ENCODE measurements at regions not wholly inside any gene's neighbourhood (a gene's known extent, or its start where the extent isn't known, plus 50 kb on each side); places are given as distances from the start of the nearest gene placed in this dataset.

DNA sequence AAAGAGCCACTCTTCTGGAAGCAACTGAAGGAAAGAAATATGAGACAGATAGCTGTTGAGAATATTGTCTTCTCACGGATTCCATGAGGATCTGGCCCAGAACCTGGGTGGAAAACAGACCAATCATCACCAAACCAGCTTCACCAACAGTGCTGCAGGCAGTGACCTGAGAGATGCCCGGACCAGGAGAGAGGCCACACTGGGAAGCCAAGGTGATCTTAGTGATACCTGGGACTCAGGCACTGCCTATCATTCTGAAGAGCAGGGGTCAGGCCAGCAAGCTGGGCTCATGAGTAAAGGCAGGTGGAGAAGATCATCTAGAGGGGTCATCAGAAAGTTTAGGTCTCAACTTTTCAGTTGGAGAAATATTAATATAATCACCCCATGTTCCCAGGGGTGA lies 595.8 kb upstream of the CADM1 start:
- no peaks in the 10 kb centered on the region for H3K36me3 ChIP-seq (ENCODE audit: control insufficient read depth, low read length)
- H3K9me2 ChIP-seq (replicated peaks; ENCODE audit: control insufficient read depth, low read length): no peaks in the 10 kb centered on the region
- no peak overlapping the region for H3K4me3 ChIP-seq (ENCODE audit: low read length)
- no peaks in the 10 kb centered on the region for H3F3A ChIP-seq (ENCODE audit: control insufficient read depth, insufficient read depth)
- no peak overlapping the region for H3K27ac ChIP-seq (ENCODE audit: low read depth, low read length)
- 0 out of 2 replicates have a peak, but pooled peaks cover 8% of the 10 kb centered on the region for H3K27me3 ChIP-seq (ENCODE audit: control insufficient read depth, low read length)
- no peaks in the 10 kb centered on the region for H4K20me1 ChIP-seq (ENCODE audit: control insufficient read depth, insufficient read depth, low read depth, low read length)
- no peaks in the 10 kb centered on the region for H3K4me1 ChIP-seq (ENCODE audit: control insufficient read depth, low read length)
- no peaks in the 10 kb centered on the region for H3K79me2 ChIP-seq (ENCODE audit: control insufficient read depth, low read length)
- H3K9me3 ChIP-seq (ENCODE audit: control insufficient read depth, insufficient read depth, low read length): no peaks in the 10 kb centered on the region
- no peak for TF ChIP-seq EZH2phosphoT487 (IDR thresholded peaks at IDR 0.05; ENCODE audit: borderline replicate concordance, low read length)
- TF ChIP-seq, protein P1, sequence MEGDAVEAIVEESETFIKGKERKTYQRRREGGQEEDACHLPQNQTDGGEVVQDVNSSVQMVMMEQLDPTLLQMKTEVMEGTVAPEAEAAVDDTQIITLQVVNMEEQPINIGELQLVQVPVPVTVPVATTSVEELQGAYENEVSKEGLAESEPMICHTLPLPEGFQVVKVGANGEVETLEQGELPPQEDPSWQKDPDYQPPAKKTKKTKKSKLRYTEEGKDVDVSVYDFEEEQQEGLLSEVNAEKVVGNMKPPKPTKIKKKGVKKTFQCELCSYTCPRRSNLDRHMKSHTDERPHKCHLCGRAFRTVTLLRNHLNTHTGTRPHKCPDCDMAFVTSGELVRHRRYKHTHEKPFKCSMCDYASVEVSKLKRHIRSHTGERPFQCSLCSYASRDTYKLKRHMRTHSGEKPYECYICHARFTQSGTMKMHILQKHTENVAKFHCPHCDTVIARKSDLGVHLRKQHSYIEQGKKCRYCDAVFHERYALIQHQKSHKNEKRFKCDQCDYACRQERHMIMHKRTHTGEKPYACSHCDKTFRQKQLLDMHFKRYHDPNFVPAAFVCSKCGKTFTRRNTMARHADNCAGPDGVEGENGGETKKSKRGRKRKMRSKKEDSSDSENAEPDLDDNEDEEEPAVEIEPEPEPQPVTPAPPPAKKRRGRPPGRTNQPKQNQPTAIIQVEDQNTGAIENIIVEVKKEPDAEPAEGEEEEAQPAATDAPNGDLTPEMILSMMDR (IDR thresholded peaks at IDR 0.05; ENCODE audit: low read depth, low read length, poor library complexity, severe bottlenecking): no peak
- H3K4me2 ChIP-seq (ENCODE audit: low read length): no peak overlapping the region

DNA sequence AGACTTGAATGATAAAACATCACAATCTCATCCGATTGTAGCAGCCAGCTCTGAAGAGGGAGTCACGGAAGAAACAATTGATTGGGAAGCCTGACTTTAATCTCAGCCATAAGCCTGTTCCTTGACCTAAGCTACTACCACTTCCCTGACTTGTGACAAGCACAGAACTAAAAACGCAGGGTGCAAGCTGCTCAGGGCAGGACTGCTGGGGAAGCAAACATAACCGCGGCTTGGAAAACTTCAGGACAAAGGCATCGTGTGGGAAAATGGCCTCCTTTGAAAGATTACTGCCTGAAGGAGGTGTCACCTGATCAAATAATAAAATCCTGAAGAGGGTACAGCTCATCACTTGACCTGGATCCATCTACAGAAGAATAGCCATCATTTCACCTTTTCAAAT lies 595.3 kb upstream of the CADM1 start:
- Histone ChIP-seq H3K4me3 (ENCODE audit: low read length) (no peak overlapping the region), H3K4me2 (ENCODE audit: low read length) (no peak overlapping the region), H3K9me2 (replicated peaks; ENCODE audit: control insufficient read depth, low read length) (no peaks in the 10 kb centered on the region), H3K4me1 (ENCODE audit: control insufficient read depth, low read length) (no peaks in the 10 kb centered on the region), H3K79me2 (ENCODE audit: control insufficient read depth, low read length) (no peaks in the 10 kb centered on the region), H3K36me3 (ENCODE audit: control insufficient read depth, low read length) (no peaks in the 10 kb centered on the region), H3F3A (ENCODE audit: control insufficient read depth, insufficient read depth) (no peaks in the 10 kb centered on the region), H3K27ac (ENCODE audit: low read depth, low read length) (no peak overlapping the region), H3K27me3 (ENCODE audit: control insufficient read depth, low read length) (0 out of 2 replicates have a peak, but pooled peaks cover 8% of the 10 kb centered on the region), H4K20me1 (ENCODE audit: control insufficient read depth, insufficient read depth, low read depth, low read length) (no peaks in the 10 kb centered on the region), H3K9me3 (ENCODE audit: control insufficient read depth, insufficient read depth, low read length) (no peaks in the 10 kb centered on the region)
- TF ChIP-seq EZH2phosphoT487 (IDR thresholded peaks at IDR 0.05; ENCODE audit: borderline replicate concordance, low read length): no peak
- TF ChIP-seq, protein P1 (IDR thresholded peaks at IDR 0.05; ENCODE audit: low read depth, low read length, poor library complexity, severe bottlenecking): no peak

GRCh38 chr11:116096272-116096995 lies 592.2 kb upstream of the CADM1 start:
- 0 out of 2 replicates have a peak, but pooled peaks cover 8% of the 10 kb centered on the region for H3K27me3 ChIP-seq (ENCODE audit: control insufficient read depth, low read length)
- no peaks in the 10 kb centered on the region for H3K79me2 ChIP-seq (ENCODE audit: control insufficient read depth, low read length)
- no peaks in the 10 kb centered on the region for H3F3A ChIP-seq (ENCODE audit: control insufficient read depth, insufficient read depth)
- H3K9me2 ChIP-seq (replicated peaks; ENCODE audit: control insufficient read depth, low read length): no peaks in the 10 kb centered on the region
- H3K4me2 ChIP-seq (ENCODE audit: low read length): no peak overlapping the region
- H3K36me3 ChIP-seq (ENCODE audit: control insufficient read depth, low read length): no peaks in the 10 kb centered on the region
- no peaks in the 10 kb centered on the region for H4K20me1 ChIP-seq (ENCODE audit: control insufficient read depth, insufficient read depth, low read depth, low read length)
- TF ChIP-seq EZH2phosphoT487 (IDR thresholded peaks at IDR 0.05; ENCODE audit: borderline replicate concordance, low read length): no peak
- TF ChIP-seq, protein P1 (IDR thresholded peaks at IDR 0.05; ENCODE audit: low read depth, low read length, poor library complexity, severe bottlenecking): no peak
- no peaks in the 10 kb centered on the region for H3K4me1 ChIP-seq (ENCODE audit: control insufficient read depth, low read length)
- no peaks in the 10 kb centered on the region for H3K9me3 ChIP-seq (ENCODE audit: control insufficient read depth, insufficient read depth, low read length)
- no peak overlapping the region for H3K4me3 ChIP-seq (ENCODE audit: low read length)
- H3K27ac ChIP-seq (ENCODE audit: low read depth, low read length): no peak overlapping the region

Measured in DOHH2 (cell line).